ENCODE measurements at regions not wholly inside any gene's neighbourhood (a gene's known extent, or its start where the extent isn't known, plus 50 kb on each side); places are given as distances from the start of the nearest gene placed in this dataset.

- no peak for TF ChIP-seq EZH2phosphoT487 (IDR thresholded peaks at IDR 0.05; ENCODE audit: low read depth)
- TF ChIP-seq, protein P1, sequence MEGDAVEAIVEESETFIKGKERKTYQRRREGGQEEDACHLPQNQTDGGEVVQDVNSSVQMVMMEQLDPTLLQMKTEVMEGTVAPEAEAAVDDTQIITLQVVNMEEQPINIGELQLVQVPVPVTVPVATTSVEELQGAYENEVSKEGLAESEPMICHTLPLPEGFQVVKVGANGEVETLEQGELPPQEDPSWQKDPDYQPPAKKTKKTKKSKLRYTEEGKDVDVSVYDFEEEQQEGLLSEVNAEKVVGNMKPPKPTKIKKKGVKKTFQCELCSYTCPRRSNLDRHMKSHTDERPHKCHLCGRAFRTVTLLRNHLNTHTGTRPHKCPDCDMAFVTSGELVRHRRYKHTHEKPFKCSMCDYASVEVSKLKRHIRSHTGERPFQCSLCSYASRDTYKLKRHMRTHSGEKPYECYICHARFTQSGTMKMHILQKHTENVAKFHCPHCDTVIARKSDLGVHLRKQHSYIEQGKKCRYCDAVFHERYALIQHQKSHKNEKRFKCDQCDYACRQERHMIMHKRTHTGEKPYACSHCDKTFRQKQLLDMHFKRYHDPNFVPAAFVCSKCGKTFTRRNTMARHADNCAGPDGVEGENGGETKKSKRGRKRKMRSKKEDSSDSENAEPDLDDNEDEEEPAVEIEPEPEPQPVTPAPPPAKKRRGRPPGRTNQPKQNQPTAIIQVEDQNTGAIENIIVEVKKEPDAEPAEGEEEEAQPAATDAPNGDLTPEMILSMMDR (IDR thresholded peaks at IDR 0.05; ENCODE audit: low read depth, low read length), result no peak
- no peak overlapping the region for H3K27ac ChIP-seq (ENCODE audit: low read length)
- no peak overlapping the region for H3K4me3 ChIP-seq (ENCODE audit: low read length)
- H3K36me3 ChIP-seq (replicated peaks; ENCODE audit: low read depth, low read length), result no peaks in the 10 kb centered on the region
- no peaks in the 10 kb centered on the region for H3K79me2 ChIP-seq (ENCODE audit: low read length)
- H3K27me3 ChIP-seq (ENCODE audit: low read depth, low read length), result no peaks in the 10 kb centered on the region
- no peaks in the 10 kb centered on the region for H4K20me1 ChIP-seq (ENCODE audit: insufficient read depth, low read length)
- H3K9me3 ChIP-seq (ENCODE audit: insufficient read depth, low read length), result no peaks in the 10 kb centered on the region
- H3K4me1 ChIP-seq (ENCODE audit: low read length), result no peaks in the 10 kb centered on the region
- H3K9ac ChIP-seq (ENCODE audit: low read length), result no peak overlapping the region
- H3K4me2 ChIP-seq (ENCODE audit: low read length), result no peak overlapping the region
- H2AFZ ChIP-seq (ENCODE audit: low read depth, low read length), result no peak overlapping the region
Observed at GRCh38 chr5:130642461-130642860, 522.6 kb downstream of the HINT1 start.

DNA sequence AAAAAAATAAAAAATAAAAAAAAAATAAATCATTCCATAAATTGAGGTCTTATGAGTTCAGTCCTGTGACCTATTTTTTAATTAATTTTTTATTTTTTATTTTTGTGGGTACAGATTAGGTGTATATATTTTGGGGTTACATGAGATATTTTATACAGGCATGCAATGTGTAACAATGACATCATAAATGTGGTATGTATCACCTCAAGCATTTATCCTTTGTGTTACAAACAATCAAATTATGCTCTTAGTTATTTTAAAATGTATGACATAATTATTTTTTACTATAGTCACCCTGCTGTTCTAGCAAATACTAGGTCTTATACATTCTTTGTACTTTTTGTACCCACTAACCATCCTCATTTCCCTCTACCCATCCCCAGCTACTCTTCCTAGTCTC lies 537.9 kb downstream of the HINT1 start:
- Histone ChIP-seq H3K27me3 (ENCODE audit: low read depth, low read length) (no peaks in the 10 kb centered on the region), H4K20me1 (ENCODE audit: insufficient read depth, low read length) (no peaks in the 10 kb centered on the region), H3K36me3 (replicated peaks; ENCODE audit: low read depth, low read length) (no peaks in the 10 kb centered on the region), H3K27ac (ENCODE audit: low read length) (no peak overlapping the region), H3K79me2 (ENCODE audit: low read length) (no peaks in the 10 kb centered on the region), H3K9me3 (ENCODE audit: insufficient read depth, low read length) (no peaks in the 10 kb centered on the region), H3K4me1 (ENCODE audit: low read length) (no peaks in the 10 kb centered on the region), H3K4me3 (ENCODE audit: low read length) (no peak overlapping the region), H3K4me2 (ENCODE audit: low read length) (no peak overlapping the region), H3K9ac (ENCODE audit: low read length) (no peak overlapping the region), H2AFZ (ENCODE audit: low read depth, low read length) (no peak overlapping the region)
- TF ChIP-seq, protein P1 (IDR thresholded peaks at IDR 0.05; ENCODE audit: low read depth, low read length), result no peak
- no peak for TF ChIP-seq EZH2phosphoT487 (IDR thresholded peaks at IDR 0.05; ENCODE audit: low read depth)

DNA sequence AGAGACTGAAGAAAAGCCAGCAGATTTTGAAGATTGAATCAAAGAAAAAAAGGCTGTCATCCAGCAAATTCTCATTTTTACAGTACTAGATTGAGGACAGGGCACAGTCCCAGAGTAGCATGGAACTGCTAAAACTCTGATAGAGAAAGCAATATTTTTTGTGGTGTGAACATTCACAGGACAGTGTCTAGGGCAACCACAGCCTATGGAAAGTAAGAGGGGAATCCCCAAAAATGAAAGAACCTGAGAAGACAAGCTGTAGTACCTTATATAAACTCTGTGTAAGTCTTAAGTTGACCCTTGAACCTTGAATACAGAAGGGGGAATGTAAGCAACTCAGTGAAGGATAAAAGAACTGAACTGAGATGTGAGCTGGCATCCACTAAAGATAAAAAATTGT lies 540.3 kb downstream of the HINT1 start:
- Histone ChIP-seq H3K79me2 (ENCODE audit: low read length) (no peaks in the 10 kb centered on the region), H3K9ac (ENCODE audit: low read length) (no peak overlapping the region), H3K4me2 (ENCODE audit: low read length) (no peak overlapping the region), H3K27ac (ENCODE audit: low read length) (no peak overlapping the region), H3K4me3 (ENCODE audit: low read length) (no peak overlapping the region), H3K36me3 (replicated peaks; ENCODE audit: low read depth, low read length) (no peaks in the 10 kb centered on the region), H4K20me1 (ENCODE audit: insufficient read depth, low read length) (no peaks in the 10 kb centered on the region), H3K4me1 (ENCODE audit: low read length) (no peaks in the 10 kb centered on the region), H2AFZ (ENCODE audit: low read depth, low read length) (no peak overlapping the region), H3K27me3 (ENCODE audit: low read depth, low read length) (no peaks in the 10 kb centered on the region), H3K9me3 (ENCODE audit: insufficient read depth, low read length) (no peaks in the 10 kb centered on the region)
- no peak for TF ChIP-seq EZH2phosphoT487 (IDR thresholded peaks at IDR 0.05; ENCODE audit: low read depth)
- TF ChIP-seq, protein P1 (IDR thresholded peaks at IDR 0.05; ENCODE audit: low read depth, low read length), result no peak

- TF ChIP-seq, protein P1 (IDR thresholded peaks at IDR 0.05; ENCODE audit: low read depth, low read length), result no peak
- no peak for TF ChIP-seq EZH2phosphoT487 (IDR thresholded peaks at IDR 0.05; ENCODE audit: low read depth)
- H3K27ac ChIP-seq (ENCODE audit: low read length), result no peak overlapping the region
- no peaks in the 10 kb centered on the region for H3K4me1 ChIP-seq (ENCODE audit: low read length)
Observed at GRCh38 chr5:130616161-130616560, 548.9 kb downstream of the HINT1 start.

More at GRCh38 chr5:130616161-130616560, 548.9 kb downstream of the HINT1 start:
- no peaks in the 10 kb centered on the region for H3K27me3 ChIP-seq (ENCODE audit: low read depth, low read length)
- H3K9ac ChIP-seq (ENCODE audit: low read length), result no peak overlapping the region
- H3K79me2 ChIP-seq (ENCODE audit: low read length), result no peaks in the 10 kb centered on the region
- no peaks in the 10 kb centered on the region for H3K36me3 ChIP-seq (replicated peaks; ENCODE audit: low read depth, low read length)
- no peak overlapping the region for H3K4me2 ChIP-seq (ENCODE audit: low read length)
- H2AFZ ChIP-seq (ENCODE audit: low read depth, low read length), result no peak overlapping the region
- H4K20me1 ChIP-seq (ENCODE audit: insufficient read depth, low read length), result no peaks in the 10 kb centered on the region
- H3K9me3 ChIP-seq (ENCODE audit: insufficient read depth, low read length), result no peaks in the 10 kb centered on the region
- no peak overlapping the region for H3K4me3 ChIP-seq (ENCODE audit: low read length)
